Kidney (tissue), 13 donors: ENCODE measurements at regions not wholly inside any gene's neighbourhood (a gene's known extent, or its start where the extent isn't known, plus 50 kb on each side); places are given as distances from the start of the nearest gene placed in this dataset.

ENCODE experiments used
- DNase-seq, 5 donors: peaks; one replicate each; pipeline ENCODE4 v3.0.0-alpha.2; 2013 to 2020
- FAIRE-seq: peaks from 2 replicates; lab custom pipeline; 2012; peaks lifted over from hg19 to GRCh38; lab: Jason Lieb, UNC
- H3K27ac ChIP-seq, 2 donors: one replicate each; pipeline ENCODE4 v1.7.0; 2013; ENCODE audit warnings: low read depth in 2 of 2, low read length in 2 of 2, inconsistent platforms in 1 of 2
- H3K27me3 ChIP-seq: one replicate; pipeline ENCODE4 v1.7.1; 2013; ENCODE audit warnings: low read length, inconsistent platforms; ENCODE audit not compliant: control insufficient read depth, insufficient read depth
- H3K36me3 ChIP-seq, 3 donors: one replicate each; pipeline versions ENCODE4 v1.7.0 to v1.7.1; 2013; ENCODE audit warnings: low read length in 3 of 3, control low read depth in 1 of 3, inconsistent platforms in 1 of 3; ENCODE audit not compliant: insufficient read depth in 3 of 3, control insufficient read depth in 2 of 3
- H3K4me1 ChIP-seq, 3 donors: one replicate each; pipeline versions ENCODE4 v1.7.0 to v1.7.1; 2013; ENCODE audit warnings: low read length in 3 of 3, inconsistent platforms in 1 of 3, low read depth in 1 of 3; ENCODE audit not compliant: control insufficient read depth in 2 of 3, insufficient read depth in 2 of 3
- H3K4me3 ChIP-seq, 3 donors: one replicate each; pipeline versions ENCODE4 v1.7.0 to v1.8.1; 2013; ENCODE audit warnings: low read length in 3 of 3, control low read depth in 1 of 3, inconsistent platforms in 1 of 3
- H3K9ac ChIP-seq, 3 donors: one replicate each; pipeline versions ENCODE4 v1.7.0 to v1.7.1; 2013; ENCODE audit warnings: low read length in 3 of 3, control low read depth in 1 of 3, inconsistent platforms in 1 of 3
- H3K9me3 ChIP-seq, 3 donors: one replicate each; pipeline versions ENCODE4 v1.7.0 to v1.7.1; 2013; ENCODE audit warnings: low read length in 3 of 3, control low read depth in 1 of 3, inconsistent platforms in 1 of 3; ENCODE audit not compliant: control insufficient read depth in 2 of 3, insufficient read depth in 1 of 3
- intact Hi-C: fragments of 100-400 bp; cut with DNase I; formaldehyde crosslinking; loops from one replicate; pipeline ENCODE4 v1.11.1; 2022
- TF ChIP-seq, protein P1 (sequence below): IDR thresholded peaks from 3 replicates; pipeline ENCODE4 v1.5.1; 2012; ENCODE audit warnings: mild to moderate bottlenecking, moderate library complexity, borderline replicate concordance; ENCODE audit not compliant: insufficient read depth; ENCODE audit errors: extremely low read depth
- donor health status: control.
- donor health status: control.
- donor health status: control.
- donor health status: control.
- donor health status: control.
- donor health status: DM: yes; HTN: yes; CAD: no.
- donor health status: Normal renal cell carcinoma (clear cell type).

DNA sequence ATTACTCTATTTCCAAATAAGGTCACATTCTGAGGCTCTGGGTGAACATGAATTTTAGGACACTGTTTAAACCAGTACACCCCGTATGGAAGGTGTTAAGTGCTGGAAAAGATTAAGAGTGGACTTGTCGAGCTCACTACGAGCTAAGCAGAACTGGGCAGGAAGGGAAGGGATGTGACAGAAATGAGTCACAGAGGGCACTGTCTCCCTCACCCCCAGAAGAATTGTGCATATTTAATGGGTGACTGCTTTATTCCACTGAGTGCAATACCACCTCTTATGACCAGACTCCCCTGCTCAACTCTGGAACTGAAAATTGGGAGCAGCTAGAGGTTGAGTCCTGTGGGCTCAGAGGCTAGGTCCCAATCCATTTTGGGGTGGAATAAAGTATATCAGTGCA, 187.4 kb upstream of the RPS6KA3 start:
- Histone ChIP-seq H3K4me3 (no peak overlapping the region), H3K9ac (no peak overlapping the region), H3K27ac (no peak overlapping the region), H3K36me3 (no peaks in the 10 kb centered on the region), H3K27me3 (peaks cover 2% of the 10 kb centered on the region), H3K4me1 (no peaks in the 10 kb centered on the region), H3K9me3 (no peaks in the 10 kb centered on the region)
- TF ChIP-seq, protein P1, sequence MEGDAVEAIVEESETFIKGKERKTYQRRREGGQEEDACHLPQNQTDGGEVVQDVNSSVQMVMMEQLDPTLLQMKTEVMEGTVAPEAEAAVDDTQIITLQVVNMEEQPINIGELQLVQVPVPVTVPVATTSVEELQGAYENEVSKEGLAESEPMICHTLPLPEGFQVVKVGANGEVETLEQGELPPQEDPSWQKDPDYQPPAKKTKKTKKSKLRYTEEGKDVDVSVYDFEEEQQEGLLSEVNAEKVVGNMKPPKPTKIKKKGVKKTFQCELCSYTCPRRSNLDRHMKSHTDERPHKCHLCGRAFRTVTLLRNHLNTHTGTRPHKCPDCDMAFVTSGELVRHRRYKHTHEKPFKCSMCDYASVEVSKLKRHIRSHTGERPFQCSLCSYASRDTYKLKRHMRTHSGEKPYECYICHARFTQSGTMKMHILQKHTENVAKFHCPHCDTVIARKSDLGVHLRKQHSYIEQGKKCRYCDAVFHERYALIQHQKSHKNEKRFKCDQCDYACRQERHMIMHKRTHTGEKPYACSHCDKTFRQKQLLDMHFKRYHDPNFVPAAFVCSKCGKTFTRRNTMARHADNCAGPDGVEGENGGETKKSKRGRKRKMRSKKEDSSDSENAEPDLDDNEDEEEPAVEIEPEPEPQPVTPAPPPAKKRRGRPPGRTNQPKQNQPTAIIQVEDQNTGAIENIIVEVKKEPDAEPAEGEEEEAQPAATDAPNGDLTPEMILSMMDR = no peak
- intact Hi-C loops = no loop called here
- FAIRE-seq = no peak
- no peak for DNase-seq

DNA sequence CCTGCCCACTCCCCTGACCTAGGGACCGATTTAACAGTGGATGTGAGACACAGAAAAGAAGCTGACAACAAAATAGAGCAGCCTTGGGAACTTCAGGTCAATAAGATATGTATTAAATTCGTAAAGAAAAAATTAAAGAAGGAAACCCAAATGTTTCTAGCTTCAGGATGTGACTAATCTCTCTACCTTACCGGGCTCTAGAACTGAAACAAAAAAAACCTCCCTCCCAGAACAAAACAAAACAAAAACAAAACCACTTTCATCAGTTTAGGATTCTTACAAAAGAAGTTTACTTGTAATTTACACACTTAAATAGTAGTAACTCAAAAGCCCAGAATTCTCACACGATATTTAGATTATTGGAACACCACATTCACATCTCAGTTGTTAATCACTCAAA, 185.8 kb upstream of the RPS6KA3 start:
- no peak for FAIRE-seq
- intact Hi-C loops = no loop called here

DNA sequence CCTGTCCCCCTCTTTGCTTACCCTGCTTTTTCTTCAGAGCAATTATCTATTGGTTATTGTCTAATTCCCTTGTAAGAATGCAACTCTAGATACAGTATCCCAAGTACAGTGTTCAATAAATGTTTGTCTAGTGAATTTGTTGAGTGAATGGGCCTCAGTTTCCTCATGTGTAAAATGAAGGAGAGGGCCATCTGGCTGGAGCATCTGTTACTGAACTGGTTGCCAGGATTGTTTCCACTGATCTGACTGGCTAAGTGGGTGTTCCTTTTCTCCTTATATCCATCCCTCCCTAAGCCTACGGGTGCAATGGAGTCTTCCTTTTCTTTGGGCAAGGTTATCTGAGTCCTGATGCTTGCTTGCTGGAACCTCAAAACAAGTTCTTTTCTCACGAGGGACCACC, 185.2 kb upstream of the RPS6KA3 start:
- no peak overlapping the region for H3K27ac ChIP-seq
- no peak overlapping the region for H3K9ac ChIP-seq
- H3K36me3 ChIP-seq = no peaks in the 10 kb centered on the region
- H3K4me1 ChIP-seq = no peaks in the 10 kb centered on the region
- DNase-seq (no peak), FAIRE-seq (no peak)
- H3K4me3 ChIP-seq = no peak overlapping the region
- H3K27me3 ChIP-seq = peaks cover 2% of the 10 kb centered on the region
- H3K9me3 ChIP-seq = no peaks in the 10 kb centered on the region
- TF ChIP-seq, protein P1 = no peak
- intact Hi-C loops = no loop called here

More for the DNA sequence above, 185.8 kb upstream of the RPS6KA3 start:
- Histone ChIP-seq H3K9me3 (no peaks in the 10 kb centered on the region), H3K27ac (no peak overlapping the region), H3K36me3 (no peaks in the 10 kb centered on the region), H3K9ac (no peak overlapping the region), H3K4me1 (no peaks in the 10 kb centered on the region), H3K4me3 (no peak overlapping the region), H3K27me3 (peaks cover 2% of the 10 kb centered on the region)
- TF ChIP-seq, protein P1 = no peak
- DNase-seq = no peak

DNA sequence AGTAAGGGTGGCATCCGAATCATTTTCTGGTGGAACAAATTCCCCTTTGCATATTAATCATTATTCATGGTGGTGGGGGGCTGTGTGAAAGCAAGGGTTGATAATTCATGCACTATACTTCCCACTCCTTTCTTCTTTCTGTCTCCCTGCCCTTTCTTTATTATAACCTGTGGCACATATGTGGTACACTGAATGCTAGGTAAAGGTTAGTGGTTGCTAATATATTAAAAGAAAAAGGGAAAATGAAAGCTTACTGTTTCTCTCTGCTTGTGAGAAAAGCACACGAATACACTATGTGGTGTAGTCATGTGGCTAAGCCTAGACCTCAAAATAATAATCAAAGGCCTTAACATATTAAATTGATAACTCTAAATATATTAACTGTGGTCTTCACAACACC, 178.4 kb upstream of the RPS6KA3 start:
- no peak for FAIRE-seq

More for the DNA sequence above, 178.4 kb upstream of the RPS6KA3 start:
- intact Hi-C loops = no loop called here
- no peaks in the 10 kb centered on the region for H3K36me3 ChIP-seq
- H3K9me3 ChIP-seq = no peaks in the 10 kb centered on the region
- H3K4me3 ChIP-seq = no peak overlapping the region
- H3K27ac ChIP-seq = no peak overlapping the region
- H3K9ac ChIP-seq = no peak overlapping the region
- H3K4me1 ChIP-seq = no peaks in the 10 kb centered on the region
- TF ChIP-seq, protein P1 = no peak
- peaks cover 5% of the 10 kb centered on the region for H3K27me3 ChIP-seq
- no peak for DNase-seq
